B cell (primary cell): ENCODE measurements at regions not wholly inside any gene's neighbourhood (a gene's known extent, or its start where the extent isn't known, plus 50 kb on each side); places are given as distances from the start of the nearest gene placed in this dataset.

Source experiments
- ATAC-seq: fragments of 200-7000 bp; cut with Tn5 transposase; one replicate; pipeline ENCODE4 v1.10.0; 2021; ENCODE audit warnings: low read depth, mild to moderate bottlenecking, moderate number of reproducible peaks, moderate library complexity
- CTCF ChIA-PET: fragments of 350-600 bp; sonication (Branson Sonifier 250); formaldehyde crosslinking; loops from one replicate; lab custom pipeline; 2021; ENCODE audit warnings: antibody characterized with exemption, inconsistent platforms; lab: Charles Lee
- POLR2A ChIA-PET: fragments of 350-600 bp; sonication (Branson Sonifier 250); formaldehyde crosslinking; loops from one replicate; lab custom pipeline; 2021; ENCODE audit warnings: antibody characterized with exemption; lab: Charles Lee
- DNase-seq: peaks from one replicate; pipeline ENCODE4 v3.0.0; 2013
- H2AFZ ChIP-seq: 2 replicates; pipeline ENCODE4 v1.6.1; 2012; ENCODE audit warnings: mild to moderate bottlenecking, low read depth, low read length; ENCODE audit not compliant: insufficient read depth, poor library complexity, severe bottlenecking
- H3K27ac ChIP-seq, 2 donors: 1 replicate in 1 of 2; 2 replicates in 1 of 2; pipeline ENCODE4 v1.5.1; 2012 to 2013; ENCODE audit warnings: low read length in 2 of 2, mild to moderate bottlenecking in 2 of 2, moderate library complexity in 1 of 2
- H3K27me3 ChIP-seq, 4 experiments: fragments of 200-600 bp in 1 of 4; sonication (generic) in 1 of 4; replicated peaks in 1 of 4; 1 replicate in 2 of 4; 2 replicates in 2 of 4; pipeline versions ENCODE4 v1.6.1 to v1.7.0; 2013 to 2016; ENCODE audit warnings: low read length in 3 of 4, mild to moderate bottlenecking in 2 of 4, mixed read lengths in 1 of 4, moderate library complexity in 1 of 4; ENCODE audit not compliant: insufficient read depth in 4 of 4, control insufficient read depth in 3 of 4; ENCODE audit errors: control extremely low read depth in 1 of 4
- H3K36me3 ChIP-seq, 2 experiments: replicated peaks in 1 of 2; 1 replicate in 1 of 2; 2 replicates in 1 of 2; pipeline versions ENCODE4 v1.6.1 to v1.7.1; 2013; ENCODE audit warnings: low read length in 1 of 2; ENCODE audit not compliant: insufficient read depth in 2 of 2, control insufficient read depth in 1 of 2; ENCODE audit errors: control extremely low read depth in 1 of 2, extremely low read depth in 1 of 2
- H3K4me1 ChIP-seq, 2 donors: fragments of 200-600 bp in 1 of 2; sonication (generic) in 1 of 2; 1 replicate in 1 of 2; 2 replicates in 1 of 2; pipeline versions ENCODE4 v1.5.1 to v1.6.1; 2013 to 2017; ENCODE audit warnings: low read length in 2 of 2; ENCODE audit not compliant: control insufficient read depth in 2 of 2, insufficient read depth in 2 of 2
- H3K4me2 ChIP-seq: replicated peaks from 2 replicates; pipeline ENCODE3; 2012; ENCODE audit warnings: mild to moderate bottlenecking, low read depth, low read length; ENCODE audit not compliant: poor library complexity, severe bottlenecking
- H3K4me3 ChIP-seq, 5 experiments: fragments of 200-600 bp in 1 of 5; sonication (generic) in 1 of 5; 1 replicate in 3 of 5; 2 replicates in 2 of 5; pipeline versions ENCODE4 v1.5.1 to v1.7.0; 2011 to 2016; ENCODE audit warnings: low read length in 4 of 5, mild to moderate bottlenecking in 4 of 5, low read depth in 2 of 5, control low read depth in 1 of 5, moderate library complexity in 1 of 5; ENCODE audit not compliant: insufficient read depth in 1 of 5; ENCODE audit errors: control extremely low read depth in 1 of 5, extremely low read depth in 1 of 5
- H3K79me2 ChIP-seq: fragments of 200-600 bp; sonication (generic); one replicate; pipeline ENCODE4 v1.6.0; 2016; ENCODE audit warnings: low read length; ENCODE audit not compliant: control insufficient read depth, insufficient read depth
- H3K9ac ChIP-seq: fragments of 200-600 bp; sonication (generic); 2 replicates; pipeline ENCODE4 v1.6.1; 2017; ENCODE audit warnings: mild to moderate bottlenecking, low read length, moderate library complexity
- H3K9me3 ChIP-seq, 3 donors: one replicate each; pipeline versions ENCODE4 v1.6.1 to v1.7.1; 2013; ENCODE audit warnings: low read length in 2 of 3; ENCODE audit not compliant: control insufficient read depth in 2 of 3, insufficient read depth in 1 of 3; ENCODE audit errors: control extremely low read depth in 1 of 3
- H4K20me1 ChIP-seq: 2 replicates; pipeline ENCODE4 v1.6.0; 2012; ENCODE audit warnings: mild to moderate bottlenecking, low read length; ENCODE audit not compliant: insufficient read depth, control insufficient read depth, poor library complexity, severe bottlenecking
- H3K27ac Mint-ChIP-seq: one replicate; pipeline ENCODE4 v1.8.0; 2021; ENCODE audit warnings: mixed read lengths
- H3K27me3 Mint-ChIP-seq: one replicate; pipeline ENCODE4 v1.8.0; 2021; ENCODE audit warnings: mixed read lengths
- H3K4me1 Mint-ChIP-seq: one replicate; pipeline ENCODE4 v1.8.0; 2021; ENCODE audit warnings: mixed read lengths
- H3K4me3 Mint-ChIP-seq: one replicate; pipeline ENCODE4 v1.8.0; 2021; ENCODE audit warnings: mixed read lengths
- H3K9me3 Mint-ChIP-seq: one replicate; pipeline ENCODE4 v1.8.0; 2022; ENCODE audit warnings: mixed read lengths; ENCODE audit not compliant: insufficient read depth
- EZH2 ChIP-seq: IDR thresholded peaks from 2 replicates; pipeline ENCODE4 v1.6.1; 2012; ENCODE audit warnings: borderline replicate concordance, low read depth, mild to moderate bottlenecking, moderate library complexity, low read length; ENCODE audit not compliant: insufficient read depth, poor library complexity, severe bottlenecking
- WGBS: methylation state at CpG from one replicate; pipeline ENCODE4 v1.1.5; 2013; ENCODE audit warnings: missing lambda C conversion rate; ENCODE audit not compliant: insufficient coverage; 5-methylcytosine and 5-hydroxymethylcytosine counted together
- intact Hi-C: fragments of 100-400 bp; cut with micrococcal nuclease; formaldehyde crosslinking; loops from one replicate; pipeline ENCODE4 v1.10.0; 2022
- TF ChIP-seq, protein P1 (sequence below): fragments of 200-600 bp; IDR thresholded peaks from one replicate; pipeline ENCODE4 v1.8.0; 2022; ENCODE audit warnings: antibody characterized with exemption, mild to moderate bottlenecking

DNA sequence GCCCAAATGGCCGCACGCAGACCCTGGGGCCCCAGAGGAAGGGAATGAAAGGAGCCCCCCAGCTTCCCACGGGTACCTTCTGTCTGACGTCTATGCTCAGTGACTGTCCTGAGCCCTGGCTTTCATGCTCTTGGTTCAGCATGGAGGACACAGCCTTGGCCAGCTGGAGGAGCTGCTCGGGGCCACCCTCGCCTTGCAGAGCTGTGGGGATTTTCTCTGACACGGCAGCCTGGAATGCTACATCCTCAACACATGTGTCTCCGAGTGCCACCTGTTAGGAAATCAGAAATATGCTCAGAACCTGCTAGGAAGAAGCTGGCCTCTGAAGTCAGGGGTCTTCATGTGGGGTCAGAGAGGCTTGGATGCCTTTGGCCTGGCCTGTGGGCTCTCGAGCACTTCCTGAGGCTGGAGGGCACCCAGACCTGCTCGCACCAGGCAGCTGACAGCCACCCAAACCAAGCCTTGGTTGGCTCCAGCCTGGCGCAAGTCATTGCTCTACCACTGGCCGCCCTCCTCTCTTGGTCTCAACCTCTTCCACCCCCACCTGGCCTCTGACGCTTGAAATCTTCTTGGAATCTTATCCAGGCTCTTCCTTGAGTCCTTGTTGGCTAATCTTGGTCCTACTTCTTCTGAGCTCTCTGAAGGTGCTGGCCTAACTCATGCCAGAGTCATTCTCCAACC is 63.7 kb upstream of the BCO1 start:
- POLR2A ChIA-PET, result interaction anchor here (0.6 kb wide), 1 partner anchor 12 kb away, joined by 11 read pairs; no protein-coding TSS in a partner anchor
- H3K79me2 ChIP-seq, result no peaks in the 10 kb centered on the region
- H3K36me3 ChIP-seq, result no peaks in the 10 kb centered on the region
- peaks cover 6% of the 10 kb centered on the region for H3K27me3 Mint-ChIP-seq
- H3K4me3 ChIP-seq, result no peak overlapping the region
- ATAC-seq, result no peak
- peaks cover 0 to 4% (median 0%) of the 10 kb centered on the region in 4 experiments for H3K27me3 ChIP-seq
- TF ChIP-seq, protein P1, sequence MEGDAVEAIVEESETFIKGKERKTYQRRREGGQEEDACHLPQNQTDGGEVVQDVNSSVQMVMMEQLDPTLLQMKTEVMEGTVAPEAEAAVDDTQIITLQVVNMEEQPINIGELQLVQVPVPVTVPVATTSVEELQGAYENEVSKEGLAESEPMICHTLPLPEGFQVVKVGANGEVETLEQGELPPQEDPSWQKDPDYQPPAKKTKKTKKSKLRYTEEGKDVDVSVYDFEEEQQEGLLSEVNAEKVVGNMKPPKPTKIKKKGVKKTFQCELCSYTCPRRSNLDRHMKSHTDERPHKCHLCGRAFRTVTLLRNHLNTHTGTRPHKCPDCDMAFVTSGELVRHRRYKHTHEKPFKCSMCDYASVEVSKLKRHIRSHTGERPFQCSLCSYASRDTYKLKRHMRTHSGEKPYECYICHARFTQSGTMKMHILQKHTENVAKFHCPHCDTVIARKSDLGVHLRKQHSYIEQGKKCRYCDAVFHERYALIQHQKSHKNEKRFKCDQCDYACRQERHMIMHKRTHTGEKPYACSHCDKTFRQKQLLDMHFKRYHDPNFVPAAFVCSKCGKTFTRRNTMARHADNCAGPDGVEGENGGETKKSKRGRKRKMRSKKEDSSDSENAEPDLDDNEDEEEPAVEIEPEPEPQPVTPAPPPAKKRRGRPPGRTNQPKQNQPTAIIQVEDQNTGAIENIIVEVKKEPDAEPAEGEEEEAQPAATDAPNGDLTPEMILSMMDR, result no peak
- TF ChIP-seq EZH2, result no peak
- H3K4me1 Mint-ChIP-seq, result no peaks in the 10 kb centered on the region
- CTCF ChIA-PET, result no interaction called here
- H3K4me2 ChIP-seq, result no peak overlapping the region
- no peaks in the 10 kb centered on the region for H3K9me3 ChIP-seq
- H3K4me3 Mint-ChIP-seq, result no peak overlapping the region
- no peak overlapping the region for H3K9ac ChIP-seq
- DNase-seq, result no peak
- H3K4me1 ChIP-seq, result no peaks in the 10 kb centered on the region
- 90% methylated on average over 10 of the region's 13 CpGs for WGBS
- no peak overlapping the region for H2AFZ ChIP-seq
- no peaks in the 10 kb centered on the region for H4K20me1 ChIP-seq
- no peak overlapping the region for H3K27ac ChIP-seq
- no peak overlapping the region for H3K27ac Mint-ChIP-seq
- H3K9me3 Mint-ChIP-seq, result no peaks in the 10 kb centered on the region
- intact Hi-C loops, result no loop called here
